GM19452 (cell line): ENCODE measurements at regions not wholly inside any gene's neighbourhood (a gene's known extent, or its start where the extent isn't known, plus 50 kb on each side); places are given as distances from the start of the nearest gene placed in this dataset.

ENCODE experiments used
- ATAC-seq: cut with Tn5 transposase; IDR thresholded peaks from one replicate; pipeline ENCODE4 v1.9.1; 2021; ENCODE audit not compliant: unreplicated experiment

DNA sequence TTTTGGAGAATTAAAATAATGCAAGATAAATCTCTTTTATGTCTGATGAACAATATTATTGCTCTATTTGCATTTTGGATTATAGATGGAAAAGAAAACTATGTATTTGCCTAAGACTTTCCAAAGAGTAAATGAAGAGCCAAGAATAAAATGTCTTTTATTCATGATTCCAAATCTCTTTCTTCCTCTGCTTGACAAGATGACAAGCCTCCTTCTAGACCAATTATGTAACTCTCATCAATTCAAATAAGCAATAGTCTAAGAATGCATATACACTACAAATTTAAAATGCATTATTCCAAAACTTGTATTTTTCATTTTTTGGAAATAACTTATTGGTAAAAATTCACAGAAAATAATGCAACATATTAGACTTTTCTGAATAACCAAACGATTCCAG is 377.3 kb downstream of the GASK1B start:
- ATAC-seq: no peak

DNA sequence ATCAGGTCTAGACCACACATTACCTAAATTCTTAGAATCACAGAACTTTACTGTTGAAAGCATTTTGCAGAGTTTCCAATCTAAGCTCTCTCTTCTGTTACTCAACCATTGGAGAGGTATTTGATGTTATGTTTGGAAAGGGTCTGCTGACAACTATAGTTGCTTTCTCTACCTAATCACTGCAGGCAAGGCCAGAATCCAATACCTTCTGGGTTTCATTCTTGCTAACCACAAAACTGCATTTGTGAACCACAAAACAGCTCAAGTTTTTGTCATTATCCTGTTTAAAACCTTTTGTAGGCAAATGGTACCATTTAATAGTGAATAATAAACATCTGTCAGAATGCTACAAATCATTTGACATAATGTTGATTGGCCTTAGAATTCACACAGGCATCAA is 380.1 kb downstream of the GASK1B start:
- ATAC-seq: no peak

DNA sequence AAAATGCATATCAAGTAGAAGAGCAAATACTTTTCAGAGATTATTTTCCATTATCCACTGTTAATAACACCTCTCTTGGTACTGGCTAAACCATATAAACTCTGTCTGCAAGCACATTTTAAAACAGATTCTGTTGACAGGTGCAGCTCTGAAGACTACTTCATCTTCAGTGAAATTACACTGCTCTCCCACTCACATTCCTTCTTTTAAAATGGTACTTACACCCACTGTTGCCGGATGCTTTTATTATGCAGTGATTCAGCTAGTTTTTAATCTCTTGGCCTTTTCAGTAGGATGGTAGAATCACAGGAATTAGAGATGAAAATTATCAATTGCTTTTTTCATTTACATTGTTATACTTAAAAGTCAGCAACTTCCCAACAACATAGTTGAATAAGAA is 381.6 kb downstream of the GASK1B start:
- ATAC-seq: no peak

DNA sequence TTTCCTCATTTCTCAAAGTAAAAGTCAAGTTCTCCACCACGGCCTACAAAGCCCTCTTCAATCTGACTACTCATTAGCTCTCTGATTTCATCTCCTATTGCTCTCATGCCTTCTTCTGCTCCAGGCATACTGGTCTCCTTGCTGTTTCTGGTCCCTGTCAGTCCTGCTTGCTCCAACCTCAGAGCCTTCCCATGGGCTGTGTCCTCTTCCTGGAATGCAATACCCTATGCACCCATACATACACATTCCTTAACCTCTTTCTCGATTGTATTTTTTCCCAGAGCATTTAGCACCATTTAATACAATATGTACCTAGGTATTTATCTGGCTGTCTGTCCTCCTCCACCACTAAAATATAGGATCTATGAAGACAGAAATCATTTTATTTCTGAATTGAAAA is 385.2 kb downstream of the GASK1B start:
- ATAC-seq: no peak

DNA sequence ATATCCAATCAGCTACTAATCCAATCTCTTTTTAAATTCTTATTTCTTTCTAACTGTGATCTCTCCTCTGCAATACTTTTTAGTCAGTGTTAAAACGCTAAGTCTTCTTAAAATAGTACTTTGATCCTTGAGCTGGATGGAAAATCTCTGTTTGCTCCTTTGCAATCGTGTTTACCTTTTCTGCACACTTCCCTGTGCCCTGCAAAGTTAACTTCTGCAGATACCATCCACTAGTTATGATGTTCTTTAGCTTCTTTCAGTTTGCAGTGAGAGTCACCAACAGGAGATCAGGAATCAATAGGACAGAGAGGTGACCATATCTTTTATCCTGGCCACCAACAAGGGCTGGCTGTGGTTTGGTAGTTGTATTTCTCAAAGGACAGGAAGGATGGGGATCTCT is 391.5 kb downstream of the GASK1B start:
- ATAC-seq: no peak

DNA sequence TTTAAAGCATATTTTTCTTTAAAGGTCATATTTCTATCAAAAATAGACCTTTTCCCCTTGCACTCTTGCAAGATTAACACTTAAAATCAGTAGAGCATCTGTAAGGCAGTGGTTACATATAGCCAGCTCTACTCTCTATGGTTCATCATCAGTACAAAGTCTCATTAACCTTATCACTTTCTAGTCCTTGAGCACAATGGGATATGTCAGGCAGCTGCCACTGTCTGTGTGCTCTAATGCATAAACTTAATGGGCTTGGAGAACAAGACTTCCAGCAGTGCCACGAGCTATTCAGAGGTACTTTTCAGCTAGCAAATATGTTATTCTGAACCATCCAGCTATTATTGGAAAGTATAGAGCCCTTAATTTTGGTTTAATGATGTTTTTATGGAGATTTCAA is 393.7 kb downstream of the GASK1B start:
- ATAC-seq: no peak

DNA sequence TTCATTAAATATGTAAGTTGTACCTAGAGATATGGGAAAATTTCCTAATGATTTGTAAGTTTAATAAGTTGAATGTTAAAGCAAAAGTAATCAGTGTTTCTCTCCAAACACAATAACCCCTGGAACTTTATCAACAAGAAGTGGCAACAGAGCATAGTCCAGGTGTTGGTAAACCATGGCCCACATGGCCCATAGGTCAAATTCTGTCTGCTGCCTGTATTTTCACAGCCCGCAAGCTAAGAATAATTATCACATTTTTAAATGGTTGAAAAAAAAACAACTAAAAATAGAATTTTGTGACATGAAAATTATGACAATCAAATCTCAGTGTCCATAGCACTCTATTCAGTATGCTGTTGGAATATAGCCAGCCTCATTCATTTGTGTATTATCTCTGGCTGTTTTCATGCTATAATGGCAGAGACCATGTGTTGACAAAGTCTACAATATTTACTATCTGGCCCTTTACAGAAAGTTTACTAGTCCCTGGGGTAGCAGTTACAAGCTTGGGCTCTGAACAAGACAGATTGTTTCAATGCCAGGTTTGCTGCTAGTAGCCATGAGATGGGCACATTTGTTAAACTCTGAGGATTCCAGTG is 395.8 kb downstream of the GASK1B start:
- ATAC-seq: no peak

DNA sequence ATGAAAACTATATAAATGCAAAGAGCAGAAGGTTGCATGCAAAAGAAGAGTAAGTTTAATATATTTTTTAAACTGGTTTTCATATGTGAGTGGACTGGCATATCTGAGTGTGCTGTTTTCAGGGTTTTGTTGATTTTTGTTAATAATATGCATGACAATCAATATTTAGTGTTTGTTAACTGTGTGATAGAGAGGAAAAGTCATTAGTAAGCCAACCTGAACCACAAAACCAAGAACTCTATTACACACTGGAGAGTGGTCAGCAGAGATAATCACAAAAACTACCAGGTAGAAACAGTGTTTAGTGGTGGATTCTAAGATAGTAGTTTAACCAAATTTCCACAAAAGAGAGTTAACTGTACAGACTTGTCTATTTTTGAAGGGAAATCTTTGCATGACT is 396.9 kb downstream of the GASK1B start:
- ATAC-seq: no peak

DNA sequence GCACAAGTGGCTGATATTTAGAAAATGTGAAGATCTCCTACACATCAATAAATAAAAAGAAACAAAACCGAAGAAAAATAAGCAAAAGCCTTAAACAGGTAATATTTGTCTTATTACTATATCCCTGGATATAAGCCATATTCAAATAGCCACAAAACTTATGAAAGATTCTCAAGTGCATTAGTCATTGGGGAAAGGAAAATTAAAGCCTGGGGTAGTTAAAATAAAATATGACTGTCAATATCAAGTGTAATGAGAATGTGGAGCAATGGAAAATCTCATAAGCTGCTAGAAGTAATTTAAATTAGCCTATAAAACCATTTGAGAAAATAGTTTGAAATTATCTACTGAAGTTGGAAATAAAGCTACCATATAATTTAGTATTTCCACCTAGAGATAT is 399.9 kb downstream of the GASK1B start:
- no peak for ATAC-seq

DNA sequence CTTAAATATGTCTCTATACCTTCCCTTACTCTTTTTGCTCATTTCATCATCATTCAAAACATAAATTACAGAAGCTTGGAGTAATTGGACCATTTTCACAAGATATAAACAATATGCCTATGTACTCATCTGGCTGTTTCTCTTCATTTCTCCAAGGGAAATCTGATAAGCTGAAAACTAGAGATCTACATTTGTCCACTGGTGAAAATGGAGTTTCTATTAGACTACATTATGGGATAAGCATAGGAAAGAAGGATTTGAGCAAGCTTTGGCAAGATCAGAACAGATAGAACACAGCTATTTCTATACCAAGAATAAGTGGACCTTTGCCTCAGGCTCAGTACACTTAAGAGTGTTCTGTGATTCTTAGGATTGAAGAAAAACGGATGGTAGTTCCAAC is 404.4 kb downstream of the GASK1B start:
- no peak for ATAC-seq

DNA sequence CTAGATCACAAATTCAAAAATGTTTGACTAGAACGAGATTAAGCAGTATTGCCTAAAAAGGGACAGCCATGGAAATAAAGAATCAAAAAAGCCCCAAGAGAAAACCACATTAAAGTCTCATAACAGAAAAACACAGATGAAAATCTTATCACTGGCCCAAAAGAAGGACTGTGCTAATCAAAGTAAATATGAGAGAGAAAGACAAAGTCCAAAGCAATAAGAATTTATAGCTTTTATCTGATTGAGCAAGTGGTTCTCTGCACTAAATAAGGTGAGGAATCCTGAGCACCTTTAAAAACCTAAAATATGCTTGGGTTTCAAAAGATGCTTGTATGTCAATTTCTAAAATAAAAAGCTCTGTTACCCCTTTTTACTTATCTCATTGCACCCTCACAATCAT is 409.3 kb downstream of the GASK1B start:
- no peak for ATAC-seq

DNA sequence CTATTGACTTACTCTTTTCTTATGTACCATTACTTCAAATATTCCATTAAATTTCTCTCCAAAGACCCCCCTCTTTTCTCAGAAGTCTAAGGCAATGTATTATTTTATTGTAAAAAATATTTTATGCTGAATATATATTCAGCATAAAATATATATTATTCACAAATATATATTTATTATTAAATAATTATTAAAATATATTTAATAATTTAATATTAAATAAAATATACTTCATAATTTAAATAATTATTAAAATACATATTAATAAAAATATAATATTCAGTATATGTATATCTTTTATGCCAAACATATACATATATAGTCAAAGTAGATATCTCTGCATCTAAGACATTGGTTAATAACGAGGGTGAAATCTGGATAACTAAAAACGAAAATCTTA is 418.4 kb downstream of the GASK1B start:
- ATAC-seq: no peak

DNA sequence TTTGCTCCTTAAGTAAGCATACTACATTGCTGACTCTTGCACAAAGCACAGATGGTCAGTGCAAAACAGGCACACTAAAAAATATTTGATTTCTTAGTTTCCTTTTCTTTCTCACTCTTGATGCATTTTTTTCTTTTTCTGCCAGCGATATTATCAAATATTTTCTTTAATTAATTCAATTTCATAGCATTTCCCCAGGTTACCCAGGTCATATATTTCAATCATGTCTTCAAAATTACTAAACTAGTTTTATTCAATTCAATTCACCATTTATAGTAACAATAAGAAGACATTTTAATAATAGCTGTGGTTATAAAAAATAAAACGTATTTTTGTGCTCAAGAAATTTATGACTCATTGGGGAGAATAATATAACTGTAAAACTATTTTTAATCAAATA is 421.2 kb downstream of the GASK1B start:
- no peak for ATAC-seq

DNA sequence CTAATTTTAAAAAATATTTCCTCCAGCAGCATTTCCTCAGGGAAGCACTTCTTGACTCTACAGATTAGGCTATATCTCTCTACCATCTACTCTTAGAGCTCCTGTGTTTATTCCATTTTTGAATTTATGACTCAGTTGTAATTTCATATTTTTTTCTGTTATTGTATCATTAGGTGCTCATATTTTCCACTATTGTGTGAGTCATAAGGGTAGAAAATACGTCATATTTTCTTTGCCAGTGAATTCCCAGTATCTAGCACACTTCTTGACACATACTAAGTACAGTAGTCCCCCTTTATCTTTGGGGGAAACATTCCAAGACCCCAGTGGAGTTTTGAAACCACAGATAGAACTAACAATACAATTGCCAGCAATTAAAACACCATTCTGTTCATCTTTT is 431.2 kb downstream of the GASK1B start:
- no peak for ATAC-seq

DNA sequence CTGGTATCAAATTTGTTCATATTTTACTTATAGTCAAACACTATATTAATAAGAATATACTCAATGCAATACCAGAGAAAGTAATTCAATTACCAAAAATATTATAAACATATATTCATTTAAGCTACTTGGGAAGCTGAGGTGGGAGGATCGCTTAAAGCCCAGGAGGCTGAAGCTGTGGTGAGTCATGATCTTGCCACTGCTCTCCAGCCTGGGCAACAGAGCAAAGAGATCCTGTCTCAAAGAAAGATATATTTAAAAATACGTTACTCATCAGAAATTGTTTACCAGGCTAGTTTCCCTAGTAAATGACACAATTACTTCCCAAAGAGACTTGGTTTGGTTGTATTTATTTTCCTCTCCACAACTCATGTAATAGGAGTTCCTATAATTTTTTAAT is 433.6 kb downstream of the GASK1B start:
- ATAC-seq: no peak

DNA sequence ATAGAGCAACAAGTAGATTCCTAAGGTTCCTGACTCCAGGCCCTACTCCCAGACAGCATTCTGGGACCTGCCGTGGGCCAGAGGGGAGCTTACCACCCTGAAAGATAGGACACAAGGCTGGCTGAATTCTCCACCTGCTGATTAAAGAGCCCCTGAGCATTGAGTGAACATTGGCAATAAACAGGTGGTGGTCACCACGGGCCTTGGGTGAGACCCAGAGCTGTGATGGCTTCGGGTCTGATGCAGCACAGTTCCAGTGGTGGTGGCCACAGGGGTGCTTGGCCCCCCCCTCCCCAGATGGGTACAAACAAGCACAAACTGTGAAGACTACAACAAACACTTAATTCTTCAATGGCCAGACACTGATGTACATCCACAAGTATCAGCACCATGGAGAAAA is 444.6 kb downstream of the GASK1B start:
- ATAC-seq: no peak

DNA sequence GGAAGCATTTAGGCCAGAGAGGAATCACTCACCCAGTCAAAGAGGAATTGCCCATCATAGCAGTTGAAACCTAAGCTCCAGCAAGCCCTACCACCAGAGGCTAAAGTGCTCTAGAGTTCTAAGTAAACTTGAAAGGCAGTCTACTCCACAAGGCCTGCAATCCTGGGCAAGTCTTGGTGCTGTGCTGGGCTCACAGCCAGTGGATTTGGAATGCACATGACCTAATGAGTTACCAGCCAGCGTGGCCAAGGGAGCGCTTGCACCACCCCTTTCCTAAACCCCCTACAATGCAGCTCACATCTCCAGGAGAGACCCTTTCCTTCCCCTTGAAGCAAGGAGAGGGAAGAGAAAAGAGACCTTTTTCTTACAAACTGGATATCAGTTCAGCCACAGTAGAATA is 445.7 kb downstream of the GASK1B start:
- ATAC-seq: no peak

DNA sequence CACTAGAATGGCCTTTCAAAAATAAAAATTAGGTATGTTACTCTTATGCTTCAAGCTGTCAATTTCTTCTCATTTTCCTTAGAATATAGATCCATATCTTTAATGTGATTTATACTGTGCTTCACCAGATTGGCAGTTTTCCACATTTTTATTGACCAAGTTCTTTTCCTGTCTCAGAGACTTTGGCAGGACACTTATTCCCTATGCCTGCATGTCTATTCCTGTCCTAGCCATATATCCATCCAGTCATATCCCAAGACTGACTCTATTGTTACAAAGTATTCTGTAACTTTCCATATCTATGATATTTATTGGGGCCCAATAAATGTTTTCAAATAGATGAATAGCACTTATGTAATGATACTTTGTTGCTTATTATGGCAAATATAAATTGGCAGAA is 450.7 kb downstream of the GASK1B start:
- no peak for ATAC-seq

DNA sequence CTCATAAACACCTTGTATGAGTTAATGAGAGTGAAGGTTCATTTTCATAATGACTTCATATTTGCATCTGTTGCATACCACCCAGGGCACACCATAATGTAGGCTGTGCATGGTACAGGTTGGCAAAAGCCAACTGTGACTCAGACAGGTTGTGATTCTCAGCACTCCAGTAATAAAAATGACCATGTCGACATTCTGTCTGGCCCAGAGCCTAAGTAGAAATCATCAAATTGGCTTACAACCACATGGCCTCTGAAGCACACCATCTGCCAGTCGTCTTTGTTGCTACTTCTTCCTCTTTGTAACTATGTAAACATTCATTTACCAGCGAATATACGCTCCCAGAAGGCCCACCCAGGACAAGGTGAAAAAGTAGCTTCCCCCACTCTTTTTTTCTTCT is 459.5 kb downstream of the GASK1B start:
- ATAC-seq: no peak

DNA sequence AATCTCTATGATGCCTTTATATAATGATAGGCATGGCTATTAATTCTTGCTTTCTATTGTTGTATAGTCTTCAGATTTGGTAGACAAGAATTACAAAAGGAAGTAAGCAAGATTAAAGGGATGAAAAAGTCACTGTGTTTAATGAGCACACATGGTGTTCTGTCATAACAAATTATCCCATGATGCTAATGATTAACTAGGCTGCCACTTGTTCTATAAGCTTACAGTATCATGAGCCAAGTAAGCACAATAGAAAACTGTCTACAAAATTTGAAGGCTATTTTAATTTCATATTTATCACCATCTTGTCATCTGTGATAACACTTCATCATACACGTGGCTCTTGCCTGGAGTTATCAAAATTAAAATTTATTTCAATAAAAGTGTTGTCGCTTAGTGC is 466.7 kb downstream of the GASK1B start:
- ATAC-seq: no peak

DNA sequence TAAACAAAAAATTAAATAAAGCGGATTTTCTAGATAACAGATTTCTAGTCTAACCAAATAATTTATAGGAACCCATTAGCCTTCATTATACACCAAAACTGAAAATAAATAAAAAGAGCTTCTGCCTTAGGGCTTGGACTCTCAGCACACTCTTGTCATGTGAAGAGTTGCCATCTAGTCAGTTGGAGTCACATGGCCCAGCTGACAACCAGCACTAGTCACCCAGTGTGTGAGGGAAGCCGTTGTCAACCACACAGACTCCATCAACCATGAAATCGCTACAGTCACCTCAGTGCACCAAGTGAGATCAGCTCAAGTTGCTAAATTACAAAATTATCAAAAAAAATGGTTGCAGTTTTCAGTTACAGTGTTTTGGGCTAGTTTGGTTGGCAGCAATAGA is 470.0 kb downstream of the GASK1B start:
- no peak for ATAC-seq

DNA sequence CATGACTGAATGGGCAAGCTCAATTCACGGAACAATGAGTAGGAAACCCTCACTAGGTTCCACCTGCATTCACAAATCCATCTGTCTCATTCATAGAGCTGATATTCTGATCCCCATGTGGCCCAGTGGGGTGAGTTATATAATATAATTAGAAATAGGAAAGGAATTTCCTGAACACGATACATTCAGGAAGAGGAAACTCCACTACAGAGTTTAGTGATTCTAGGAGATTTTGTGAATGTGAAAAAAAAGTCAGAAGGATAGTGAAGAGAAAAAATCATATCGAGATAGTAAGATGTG is 471.2 kb downstream of the GASK1B start:
- ATAC-seq: no peak

DNA sequence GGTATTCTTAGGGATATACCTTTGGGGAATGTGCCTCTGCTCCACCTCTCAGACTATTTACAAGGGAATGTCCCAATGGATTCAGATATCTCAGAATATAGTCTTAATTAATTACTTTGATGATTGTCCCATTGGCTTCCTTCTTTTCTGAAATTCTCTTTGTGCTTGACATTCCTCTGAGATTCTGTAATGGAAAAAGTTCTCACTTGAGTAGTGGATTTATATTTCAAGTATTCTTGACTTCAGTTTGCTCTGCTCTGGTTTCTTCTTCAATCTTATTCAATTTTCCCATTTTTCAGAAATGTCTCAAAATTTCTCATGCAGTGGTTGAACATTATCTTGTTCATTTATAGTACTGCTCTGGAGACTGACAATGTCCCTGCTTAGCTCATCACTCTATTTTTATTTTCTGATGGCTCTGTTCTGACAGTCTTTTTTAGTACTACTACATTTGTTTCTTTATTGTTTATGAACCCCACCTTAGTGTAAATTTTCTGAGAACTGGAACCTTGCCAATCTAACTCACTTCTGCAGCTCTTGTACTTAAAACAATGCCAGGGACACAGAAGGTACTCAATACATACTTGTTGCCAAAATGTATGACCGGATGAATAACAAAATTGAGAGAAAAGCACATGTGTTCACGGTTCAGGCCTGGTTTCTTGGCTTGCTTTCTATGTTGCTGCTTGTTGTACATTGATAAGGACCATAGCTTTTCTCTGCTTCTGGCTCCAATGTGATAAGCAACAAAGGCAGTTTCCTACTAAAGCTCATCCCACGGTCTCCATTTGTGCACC is 471.7 kb downstream of the GASK1B start:
- ATAC-seq: no peak
